H1 (cell line): ENCODE measurements at regions not wholly inside any gene's neighbourhood (a gene's known extent, or its start where the extent isn't known, plus 50 kb on each side); places are given as distances from the start of the nearest gene placed in this dataset.

Experiments used
- CTCF ChIA-PET: fragments of 300-600 bp; sonication (Branson Sonifier 250); formaldehyde crosslinking; loops from one replicate; lab custom pipeline; 2021; ENCODE audit not compliant: partially characterized antibody; lab: Charles Lee
- POLR2A ChIA-PET: fragments of 300-600 bp; sonication (Branson Sonifier 250); formaldehyde crosslinking; loops from one replicate; lab custom pipeline; 2021; ENCODE audit warnings: inconsistent platforms; ENCODE audit not compliant: partially characterized antibody; lab: Charles Lee
- DNase-seq, 2 experiments: peaks; one replicate each; pipeline versions ENCODE4 v3.0.0 to v3.0.0-alpha.2; 2010 to 2022; ENCODE audit warnings: low spot score in 2 of 2, low read depth in 1 of 2, mixed read lengths in 1 of 2
- FAIRE-seq: peaks from 2 replicates; lab custom pipeline; 2011; peaks lifted over from hg19 to GRCh38; lab: Jason Lieb, UNC
- H2AFZ ChIP-seq: 2 replicates; pipeline ENCODE4 v1.8.1; 2012; ENCODE audit warnings: low read length, inconsistent platforms
- H2AK5ac ChIP-seq: 2 replicates; pipeline ENCODE4 v1.6.1; 2013; ENCODE audit warnings: low read depth, low read length
- H2BK120ac ChIP-seq: replicated peaks from 2 replicates; pipeline ENCODE3; 2013; ENCODE audit warnings: low read depth, low read length, inconsistent platforms
- H2BK12ac ChIP-seq: 2 replicates; pipeline ENCODE4 v1.6.1; 2013; ENCODE audit warnings: low read depth, low read length
- H2BK15ac ChIP-seq: 2 replicates; pipeline ENCODE4 v1.6.1; 2013; ENCODE audit warnings: low read length
- H2BK20ac ChIP-seq: 2 replicates; pipeline ENCODE4 v1.6.1; 2013; ENCODE audit warnings: low read length
- H2BK5ac ChIP-seq: 2 replicates; pipeline ENCODE4 v1.6.1; 2013; ENCODE audit warnings: low read depth, low read length
- H3K14ac ChIP-seq: 2 replicates; pipeline ENCODE4 v1.6.1; 2013; ENCODE audit warnings: inconsistent platforms; ENCODE audit not compliant: insufficient read length
- H3K18ac ChIP-seq: 2 replicates; pipeline ENCODE4 v1.6.1; 2013; ENCODE audit warnings: low read length; ENCODE audit errors: extremely low read depth
- H3K23ac ChIP-seq: 2 replicates; pipeline ENCODE4 v1.6.1; 2013; ENCODE audit warnings: inconsistent platforms; ENCODE audit not compliant: insufficient read length
- H3K23me2 ChIP-seq: 2 replicates; pipeline ENCODE4 v1.6.1; 2013; ENCODE audit warnings: low read depth, low read length
- H3K27ac ChIP-seq: 2 replicates; pipeline ENCODE4 v1.6.1; 2011; ENCODE audit warnings: low read depth, low read length, inconsistent platforms
- H3K27me3 ChIP-seq, 4 experiments: replicated peaks in 1 of 4; 1 replicate in 1 of 4; 2 replicates in 3 of 4; pipeline versions ENCODE4 v1.6.1 to v1.8.1; 2011 to 2013; ENCODE audit warnings: low read length in 3 of 4, mild to moderate bottlenecking in 3 of 4, inconsistent platforms in 2 of 4, mixed read lengths in 2 of 4, moderate library complexity in 1 of 4; ENCODE audit not compliant: control insufficient read depth in 3 of 4, insufficient read depth in 3 of 4; ENCODE audit errors: extremely low read depth in 1 of 4
- H3K36me3 ChIP-seq, 4 experiments: 2 replicates each; pipeline versions ENCODE4 v1.6.1 to v1.8.1; 2011 to 2013; ENCODE audit warnings: mild to moderate bottlenecking in 4 of 4, low read length in 3 of 4, moderate library complexity in 2 of 4, control low read depth in 1 of 4, inconsistent platforms in 1 of 4; ENCODE audit not compliant: insufficient read depth in 4 of 4, control insufficient read depth in 2 of 4
- H3K4ac ChIP-seq: replicated peaks from 2 replicates; pipeline ENCODE3; 2013; ENCODE audit warnings: low read length, low read depth, mixed read lengths, inconsistent platforms; ENCODE audit not compliant: insufficient read length
- H3K4me1 ChIP-seq, 4 experiments: replicated peaks in 1 of 4; 1 replicate in 1 of 4; 2 replicates in 3 of 4; pipeline versions ENCODE4 v1.6.1 to v1.8.1; 2011 to 2013; ENCODE audit warnings: low read length in 3 of 4, inconsistent platforms in 2 of 4, mixed read lengths in 1 of 4; ENCODE audit not compliant: insufficient read depth in 4 of 4, control insufficient read depth in 3 of 4
- H3K4me2 ChIP-seq, 2 experiments: 2 replicates each; pipeline versions ENCODE4 v1.6.1 to v1.8.1; 2011 to 2013; ENCODE audit warnings: low read depth in 2 of 2, low read length in 2 of 2, control low read depth in 1 of 2, inconsistent platforms in 1 of 2, mild to moderate bottlenecking in 1 of 2; ENCODE audit not compliant: insufficient read depth in 1 of 2
- H3K4me3 ChIP-seq, 4 experiments: fragments of 200-600, 300-600 bp in 1 of 4; sonication (generic), shearing (Covaris generic), sonication (Bioruptor Twin) in 1 of 4; 2 replicates each; pipeline versions ENCODE4 v1.5.1 to v1.8.1; 2011 to 2016; ENCODE audit warnings: low read length in 4 of 4, low read depth in 3 of 4, control low read depth in 2 of 4, inconsistent platforms in 2 of 4, mild to moderate bottlenecking in 2 of 4, mixed read lengths in 1 of 4, moderate library complexity in 1 of 4; ENCODE audit not compliant: insufficient read depth in 2 of 4; ENCODE audit errors: extremely low read depth in 1 of 4
- H3K56ac ChIP-seq: replicated peaks from 2 replicates; pipeline ENCODE3; 2013; ENCODE audit warnings: low read depth, mild to moderate bottlenecking, mixed read lengths, low read length, inconsistent platforms; ENCODE audit not compliant: insufficient read length
- H3K79me1 ChIP-seq: 2 replicates; pipeline ENCODE4 v1.6.1; 2013; ENCODE audit warnings: low read depth, low read length, control low read depth
- H3K79me2 ChIP-seq, 2 experiments: 2 replicates each; pipeline versions ENCODE4 v1.6.1 to v1.8.1; 2012 to 2013; ENCODE audit warnings: low read length in 2 of 2, mild to moderate bottlenecking in 2 of 2, inconsistent platforms in 1 of 2; ENCODE audit not compliant: insufficient read depth in 2 of 2, control insufficient read depth in 1 of 2
- H3K9ac ChIP-seq, 4 experiments: replicated peaks in 1 of 4; 1 replicate in 1 of 4; 2 replicates in 3 of 4; pipeline versions ENCODE4 v1.6.1 to v1.8.1; 2011 to 2013; ENCODE audit warnings: low read depth in 3 of 4, low read length in 3 of 4, control low read depth in 2 of 4, mild to moderate bottlenecking in 2 of 4, moderate library complexity in 2 of 4, inconsistent platforms in 1 of 4; ENCODE audit errors: extremely low read depth in 1 of 4
- H3K9me3 ChIP-seq, 2 experiments: 2 replicates each; pipeline versions ENCODE4 v1.6.1 to v1.8.1; 2012 to 2013; ENCODE audit warnings: mild to moderate bottlenecking in 2 of 2, moderate library complexity in 2 of 2, control low read depth in 1 of 2, inconsistent platforms in 1 of 2, low read depth in 1 of 2, low read length in 1 of 2, mixed read lengths in 1 of 2; ENCODE audit not compliant: insufficient read depth in 2 of 2
- H4K20me1 ChIP-seq, 2 experiments: replicated peaks in 1 of 2; 2 replicates each; pipeline versions ENCODE3 to v1.8.1; 2011 to 2013; ENCODE audit warnings: inconsistent platforms in 2 of 2, low read length in 2 of 2, mild to moderate bottlenecking in 1 of 2; ENCODE audit not compliant: insufficient read depth in 2 of 2, control insufficient read depth in 1 of 2
- H4K5ac ChIP-seq: 2 replicates; pipeline ENCODE4 v1.6.1; 2013; ENCODE audit warnings: low read length, low read depth, mixed read lengths, inconsistent platforms; ENCODE audit not compliant: insufficient read length
- H4K8ac ChIP-seq: 2 replicates; pipeline ENCODE4 v1.8.0; 2013; ENCODE audit warnings: mild to moderate bottlenecking, moderate library complexity, low read length, inconsistent platforms; ENCODE audit not compliant: insufficient read depth; ENCODE audit errors: extremely low read depth
- H4K91ac ChIP-seq: replicated peaks from 2 replicates; pipeline ENCODE3; 2013; ENCODE audit warnings: low read length, mixed read lengths, inconsistent platforms; ENCODE audit not compliant: insufficient read length
- CREB1 ChIP-seq: IDR thresholded peaks from 2 replicates; pipeline ENCODE4 v1.6.1; 2012; ENCODE audit warnings: inconsistent platforms
- JUN ChIP-seq: IDR thresholded peaks from 2 replicates; pipeline ENCODE4 v1.6.1; 2011; ENCODE audit warnings: low read depth, mild to moderate bottlenecking, improper control_type of control experiment, low read length
- ZNF274 ChIP-seq: IDR thresholded peaks from 2 replicates; pipeline ENCODE4 v1.7.0; 2012; ENCODE audit warnings: low read length, borderline replicate concordance; ENCODE audit errors: extremely low read depth
- WGBS, 2 experiments: shearing (Covaris generic) in 1 of 2; methylation state at CpG; one replicate each; pipeline versions ENCODE4 v1.1.6 to v1.1.7; 2013 to 2015; ENCODE audit warnings: low lambda C conversion rate in 2 of 2, mixed read lengths in 2 of 2, inconsistent platforms in 1 of 2, low coverage in 1 of 2, missing lambda C conversion rate in 1 of 2; ENCODE audit not compliant: insufficient replicate concordance in 2 of 2, insufficient coverage in 1 of 2, insufficient read length in 1 of 2; ENCODE audit errors: extremely low coverage in 1 of 2, missing lambda C conversion rate in 1 of 2; 5-methylcytosine and 5-hydroxymethylcytosine counted together
- TF ChIP-seq, protein P1 (sequence below), 3 experiments: IDR thresholded peaks; 1 replicate in 2 of 3; 2 replicates in 1 of 3; pipeline versions ENCODE4 v1.5.1 to v1.6.1; 2011; ENCODE audit warnings: low read length in 3 of 3, mild to moderate bottlenecking in 3 of 3, inconsistent platforms in 2 of 3, low read depth in 1 of 3, moderate library complexity in 1 of 3; ENCODE audit not compliant: insufficient read depth in 1 of 3; ENCODE audit errors: control extremely low read depth in 1 of 3

DNA sequence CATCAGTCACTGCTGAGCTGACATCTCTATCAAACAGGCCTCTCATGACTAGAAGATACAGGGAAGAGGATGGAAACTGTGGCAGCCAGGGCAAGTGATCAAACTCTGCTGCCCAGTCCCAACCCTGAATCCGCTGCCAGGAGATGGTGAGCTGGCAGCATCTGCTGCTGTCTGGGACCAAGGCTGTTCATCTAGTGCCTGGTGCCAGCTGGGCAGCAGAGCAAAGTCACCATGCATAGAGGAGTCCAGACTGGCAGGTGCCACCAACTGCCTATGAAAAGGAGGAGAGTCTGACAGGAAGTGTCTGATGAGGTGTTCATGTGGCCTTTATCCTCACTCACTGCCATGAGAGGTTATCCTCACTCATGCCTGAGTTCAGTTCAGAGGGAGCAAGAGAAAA, 518.9 kb downstream of the MID1IP1 start:
- H4K5ac ChIP-seq, result no peak overlapping the region
- H3K27me3 ChIP-seq, result no peaks in the 10 kb centered on the region
- H3K4me1 ChIP-seq, result no peaks in the 10 kb centered on the region
- FAIRE-seq (no peak), DNase-seq (no peak)
- no peak overlapping the region for H2AFZ ChIP-seq
- H2BK12ac ChIP-seq, result no peak overlapping the region
- no peaks in the 10 kb centered on the region for H3K36me3 ChIP-seq
- H4K20me1 ChIP-seq, result no peaks in the 10 kb centered on the region
- no peak overlapping the region for H2BK120ac ChIP-seq
- POLR2A ChIA-PET, result no interaction called here
- no peak overlapping the region for H3K18ac ChIP-seq
- H3K27ac ChIP-seq, result no peak overlapping the region
- H3K79me1 ChIP-seq, result no peaks in the 10 kb centered on the region
- H3K4ac ChIP-seq, result no peak overlapping the region
- no peak overlapping the region for H2BK15ac ChIP-seq
- no peak overlapping the region for H3K23ac ChIP-seq
- WGBS, 2 experiments, result 86% methylated on average over 1 of the region's 1 CpG; no CpG with 5 or more reads in 1 of the 2 experiments
- no peak overlapping the region for H2BK5ac ChIP-seq
- H2BK20ac ChIP-seq, result no peak overlapping the region
- H3K14ac ChIP-seq, result no peak overlapping the region
- H3K9ac ChIP-seq, result no peak overlapping the region
- no peak overlapping the region for H3K56ac ChIP-seq
- no peak overlapping the region for H4K8ac ChIP-seq
- H3K23me2 ChIP-seq, result no peaks in the 10 kb centered on the region
- no peak overlapping the region for H2AK5ac ChIP-seq
- H4K91ac ChIP-seq, result no peak overlapping the region
- no peaks in the 10 kb centered on the region for H3K9me3 ChIP-seq
- no peaks in the 10 kb centered on the region for H3K79me2 ChIP-seq
- no peak overlapping the region for H3K4me3 ChIP-seq
- no peak overlapping the region for H3K4me2 ChIP-seq
- CTCF ChIA-PET, result no interaction called here
- TF ChIP-seq, protein P1, sequence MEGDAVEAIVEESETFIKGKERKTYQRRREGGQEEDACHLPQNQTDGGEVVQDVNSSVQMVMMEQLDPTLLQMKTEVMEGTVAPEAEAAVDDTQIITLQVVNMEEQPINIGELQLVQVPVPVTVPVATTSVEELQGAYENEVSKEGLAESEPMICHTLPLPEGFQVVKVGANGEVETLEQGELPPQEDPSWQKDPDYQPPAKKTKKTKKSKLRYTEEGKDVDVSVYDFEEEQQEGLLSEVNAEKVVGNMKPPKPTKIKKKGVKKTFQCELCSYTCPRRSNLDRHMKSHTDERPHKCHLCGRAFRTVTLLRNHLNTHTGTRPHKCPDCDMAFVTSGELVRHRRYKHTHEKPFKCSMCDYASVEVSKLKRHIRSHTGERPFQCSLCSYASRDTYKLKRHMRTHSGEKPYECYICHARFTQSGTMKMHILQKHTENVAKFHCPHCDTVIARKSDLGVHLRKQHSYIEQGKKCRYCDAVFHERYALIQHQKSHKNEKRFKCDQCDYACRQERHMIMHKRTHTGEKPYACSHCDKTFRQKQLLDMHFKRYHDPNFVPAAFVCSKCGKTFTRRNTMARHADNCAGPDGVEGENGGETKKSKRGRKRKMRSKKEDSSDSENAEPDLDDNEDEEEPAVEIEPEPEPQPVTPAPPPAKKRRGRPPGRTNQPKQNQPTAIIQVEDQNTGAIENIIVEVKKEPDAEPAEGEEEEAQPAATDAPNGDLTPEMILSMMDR (IDR thresholded peaks at IDR 0.05; ENCODE audit: control extremely low read depth in 1 of 3, insufficient read depth in 1 of 3, low read depth in 1 of 3, low read length in 3 of 3), result no peak
- TF ChIP-seq ZNF274, result no peak
- no peak for TF ChIP-seq CREB1
- no peak for TF ChIP-seq JUN
